Type B pancreatic cell (in vitro differentiated cells): ENCODE measurements at regions not wholly inside any gene's neighbourhood (a gene's known extent, or its start where the extent isn't known, plus 50 kb on each side); places are given as distances from the start of the nearest gene placed in this dataset.
A peak's percentile ranks its signal among the peaks of the same experiment; 100 is the strongest.

Experiments
- DNase-seq: peaks from one replicate; pipeline ENCODE4 v3.0.0; 2021; ENCODE audit warnings: mixed read lengths; ENCODE audit not compliant: unreplicated experiment; ENCODE audit errors: extremely low spot score
- H3K27ac Mint-ChIP-seq: 2 replicates; pipeline ENCODE4 v1.8.0; 2021; ENCODE audit warnings: mild to moderate bottlenecking, mixed read lengths
- H3K27me3 Mint-ChIP-seq: 2 replicates; pipeline ENCODE4 v1.8.0; 2021; ENCODE audit warnings: mixed read lengths
- H3K36me3 Mint-ChIP-seq: 2 replicates; pipeline ENCODE4 v1.8.0; 2021; ENCODE audit warnings: mixed read lengths
- H3K4me1 Mint-ChIP-seq: one replicate; pipeline ENCODE4 v1.8.0; 2021; ENCODE audit warnings: mixed read lengths; ENCODE audit not compliant: unreplicated experiment
- H3K4me3 Mint-ChIP-seq: 2 replicates; pipeline ENCODE4 v1.8.0; 2021; ENCODE audit warnings: mild to moderate bottlenecking, mixed read lengths
- H3K9me3 Mint-ChIP-seq: 2 replicates; pipeline ENCODE4 v1.8.0; 2021; ENCODE audit warnings: mixed read lengths
- TF ChIP-seq, protein P1 (sequence below): fragments of 200-600 bp; sonication (generic); conservative IDR thresholded peaks from 2 replicates; pipeline ENCODE4 v1.5.0; 2021; ENCODE audit warnings: antibody characterized with exemption, mild to moderate bottlenecking

GRCh38 chr1:90650401-90650800 lies 66.7 kb downstream of the BARHL2 start:
- TF ChIP-seq, protein P1, sequence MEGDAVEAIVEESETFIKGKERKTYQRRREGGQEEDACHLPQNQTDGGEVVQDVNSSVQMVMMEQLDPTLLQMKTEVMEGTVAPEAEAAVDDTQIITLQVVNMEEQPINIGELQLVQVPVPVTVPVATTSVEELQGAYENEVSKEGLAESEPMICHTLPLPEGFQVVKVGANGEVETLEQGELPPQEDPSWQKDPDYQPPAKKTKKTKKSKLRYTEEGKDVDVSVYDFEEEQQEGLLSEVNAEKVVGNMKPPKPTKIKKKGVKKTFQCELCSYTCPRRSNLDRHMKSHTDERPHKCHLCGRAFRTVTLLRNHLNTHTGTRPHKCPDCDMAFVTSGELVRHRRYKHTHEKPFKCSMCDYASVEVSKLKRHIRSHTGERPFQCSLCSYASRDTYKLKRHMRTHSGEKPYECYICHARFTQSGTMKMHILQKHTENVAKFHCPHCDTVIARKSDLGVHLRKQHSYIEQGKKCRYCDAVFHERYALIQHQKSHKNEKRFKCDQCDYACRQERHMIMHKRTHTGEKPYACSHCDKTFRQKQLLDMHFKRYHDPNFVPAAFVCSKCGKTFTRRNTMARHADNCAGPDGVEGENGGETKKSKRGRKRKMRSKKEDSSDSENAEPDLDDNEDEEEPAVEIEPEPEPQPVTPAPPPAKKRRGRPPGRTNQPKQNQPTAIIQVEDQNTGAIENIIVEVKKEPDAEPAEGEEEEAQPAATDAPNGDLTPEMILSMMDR: no peak
- peaks cover 16% of the 10 kb centered on the region for H3K27me3 Mint-ChIP-seq
- no peak overlapping the region for H3K4me3 Mint-ChIP-seq
- no peaks in the 10 kb centered on the region for H3K36me3 Mint-ChIP-seq
- DNase-seq: no peak
- no peak overlapping the region for H3K27ac Mint-ChIP-seq
- H3K4me1 Mint-ChIP-seq: no peaks in the 10 kb centered on the region
- H3K9me3 Mint-ChIP-seq: peaks cover 4% of the 10 kb centered on the region

- Mint-ChIP-seq H3K4me3 (no peak overlapping the region), H3K27me3 (peaks cover 3% of the 10 kb centered on the region), H3K9me3 (no peaks in the 10 kb centered on the region), H3K36me3 (no peaks in the 10 kb centered on the region), H3K27ac (no peak overlapping the region), H3K4me1 (no peaks in the 10 kb centered on the region)
- TF ChIP-seq, protein P1: no peak
- DNase-seq: no peak
These were observed 76.8 kb downstream of the BARHL2 start for GRCh38 chr1:90640325-90640724.

DNA sequence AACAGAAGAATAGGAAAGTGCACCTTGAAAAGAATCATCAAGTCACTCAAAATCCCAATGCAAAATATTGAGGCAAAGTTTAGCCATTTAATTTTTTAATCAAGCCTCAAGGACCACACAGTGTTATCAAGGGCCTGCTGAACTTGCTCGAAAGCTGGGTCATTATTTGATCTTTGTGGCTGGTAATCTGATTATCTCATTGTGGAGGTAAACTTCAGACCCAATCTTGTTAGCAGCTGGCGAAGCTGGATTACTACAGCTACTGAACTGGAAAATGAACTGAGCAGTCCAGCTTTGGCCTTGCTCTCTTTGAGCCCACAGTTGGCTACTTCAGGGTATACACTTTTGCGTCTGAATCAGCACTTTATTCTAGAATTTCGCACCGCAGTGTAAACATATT lies 94.4 kb downstream of the BARHL2 start:
- TF ChIP-seq, protein P1: no peak
- Mint-ChIP-seq H3K36me3 (no peaks in the 10 kb centered on the region), H3K27me3 (peaks cover 7% of the 10 kb centered on the region), H3K4me3 (no peak overlapping the region), H3K4me1 (no peaks in the 10 kb centered on the region), H3K9me3 (no peaks in the 10 kb centered on the region), H3K27ac (no peak overlapping the region)
- DNase-seq: no peak

DNA sequence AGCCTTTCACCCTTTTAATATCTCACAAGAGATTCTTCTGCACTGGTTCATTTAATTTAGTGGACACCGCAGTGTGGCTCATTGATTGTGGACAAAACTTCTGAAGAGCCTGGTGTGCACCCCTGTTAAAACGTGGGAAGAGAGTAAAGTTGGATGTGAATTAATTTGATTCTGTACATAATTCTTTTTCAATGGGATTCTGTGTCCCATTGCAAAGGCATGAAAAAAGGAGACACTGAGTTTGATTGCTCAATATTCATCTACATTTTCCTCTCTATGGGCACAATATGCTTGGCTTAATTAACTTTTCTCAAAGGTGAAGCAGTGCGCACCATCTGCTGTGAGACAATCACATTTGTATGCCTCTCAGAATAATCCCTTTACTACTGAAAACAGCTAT lies 95.1 kb downstream of the BARHL2 start:
- no peaks in the 10 kb centered on the region for H3K36me3 Mint-ChIP-seq
- DNase-seq: no peak
- H3K9me3 Mint-ChIP-seq: no peaks in the 10 kb centered on the region
- no peak overlapping the region for H3K27ac Mint-ChIP-seq
- H3K27me3 Mint-ChIP-seq: peaks cover 7% of the 10 kb centered on the region
- no peaks in the 10 kb centered on the region for H3K4me1 Mint-ChIP-seq
- TF ChIP-seq, protein P1: no peak
- H3K4me3 Mint-ChIP-seq: no peak overlapping the region

- no peak overlapping the region for H3K27ac Mint-ChIP-seq
- peaks cover 8% of the 10 kb centered on the region for H3K27me3 Mint-ChIP-seq
- no peak for DNase-seq
- H3K36me3 Mint-ChIP-seq: no peaks in the 10 kb centered on the region
- no peak overlapping the region for H3K4me3 Mint-ChIP-seq
- TF ChIP-seq, protein P1: peak; percentile 54
- no peaks in the 10 kb centered on the region for H3K9me3 Mint-ChIP-seq
- no peaks in the 10 kb centered on the region for H3K4me1 Mint-ChIP-seq
These were observed 100.7 kb downstream of the BARHL2 start for GRCh38 chr1:90616395-90616794.

DNA sequence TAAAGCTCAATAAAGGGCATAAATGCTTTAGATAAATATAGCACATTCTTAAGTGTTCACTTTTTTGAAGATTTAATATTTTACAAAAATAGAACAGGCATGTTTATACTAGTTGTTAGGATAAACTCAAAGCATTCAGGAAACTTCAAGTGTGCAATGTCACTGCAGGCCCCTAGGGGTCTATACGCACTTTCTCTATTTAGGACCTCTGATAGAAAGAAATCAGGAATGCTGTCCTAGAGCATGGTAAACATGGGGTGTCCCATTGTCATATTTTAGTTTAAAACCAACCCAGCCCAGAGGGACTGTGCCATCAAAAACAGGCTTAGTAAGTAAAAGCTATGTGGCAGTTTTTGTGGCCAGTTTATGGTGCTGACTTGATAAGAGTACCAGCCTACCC lies 102.2 kb downstream of the BARHL2 start:
- Mint-ChIP-seq H3K36me3 (no peaks in the 10 kb centered on the region), H3K4me3 (no peak overlapping the region), H3K9me3 (no peaks in the 10 kb centered on the region), H3K27ac (no peak overlapping the region), H3K4me1 (no peaks in the 10 kb centered on the region), H3K27me3 (peaks cover 6% of the 10 kb centered on the region)
- DNase-seq: no peak
- TF ChIP-seq, protein P1: peak; percentile 74
